WTC11 (cell line): ENCODE measurements at regions not wholly inside any gene's neighbourhood (a gene's known extent, or its start where the extent isn't known, plus 50 kb on each side); places are given as distances from the start of the nearest gene placed in this dataset.

Experiments used
- ATAC-seq: fragments of 200-7000 bp; cut with Tn5 transposase; 2 replicates; pipeline ENCODE4 v1.10.0; 2021; ENCODE audit warnings: mild to moderate bottlenecking, moderate library complexity
- CTCF ChIA-PET: fragments of 300-600 bp; sonication (Branson Sonifier 250); formaldehyde crosslinking; loops from one replicate; lab custom pipeline; 2021; ENCODE audit warnings: antibody characterized with exemption; lab: Charles Lee
- POLR2A ChIA-PET: fragments of 350-600 bp; sonication (Branson Sonifier 250); formaldehyde crosslinking; loops from one replicate; lab custom pipeline; 2021; ENCODE audit warnings: antibody characterized with exemption; lab: Charles Lee
- DNase-seq: peaks from one replicate; pipeline ENCODE4 v3.0.0; 2021; ENCODE audit warnings: low spot score
- H3K27ac Mint-ChIP-seq: 2 replicates; pipeline ENCODE4 v1.8.0; 2021; ENCODE audit warnings: mixed read lengths
- H3K27me3 Mint-ChIP-seq: 2 replicates; pipeline ENCODE4 v1.8.0; 2021; ENCODE audit warnings: low read depth, mild to moderate bottlenecking, moderate library complexity, mixed read lengths
- H3K36me3 Mint-ChIP-seq: 2 replicates; pipeline ENCODE4 v1.8.0; 2021; ENCODE audit warnings: mixed read lengths
- H3K4me1 Mint-ChIP-seq: 2 replicates; pipeline ENCODE4 v1.8.0; 2022; ENCODE audit warnings: mixed read lengths
- H3K4me3 Mint-ChIP-seq: 2 replicates; pipeline ENCODE4 v1.8.0; 2021; ENCODE audit warnings: mild to moderate bottlenecking, moderate library complexity, mixed read lengths
- H3K9me3 Mint-ChIP-seq: 2 replicates; pipeline ENCODE4 v1.8.0; 2021; ENCODE audit warnings: mixed read lengths
- FOXJ3 ChIP-seq: sonication (generic); formaldehyde crosslinking; IDR thresholded peaks from 2 replicates; pipeline ENCODE4 v1.9.0; 2021; ENCODE audit warnings: missing genetic modification reagents, mild to moderate bottlenecking, borderline replicate concordance
- HMGXB4 ChIP-seq: sonication (generic); formaldehyde crosslinking; IDR thresholded peaks from 2 replicates; pipeline ENCODE4 v1.8.1; 2023; ENCODE audit warnings: mild to moderate bottlenecking, moderate library complexity, missing genetic modification reagents
- TCF7 ChIP-seq: sonication (generic); formaldehyde crosslinking; IDR thresholded peaks from 2 replicates; pipeline ENCODE4 v1.8.0; 2022; ENCODE audit warnings: mild to moderate bottlenecking, low read depth, missing genetic modification reagents, moderate library complexity
- TP53 ChIP-seq: sonication (generic); formaldehyde crosslinking; IDR thresholded peaks from 2 replicates; pipeline ENCODE4 v1.8.1; 2023; ENCODE audit warnings: mild to moderate bottlenecking, missing genetic modification reagents
- ZBTB43 ChIP-seq: sonication (generic); formaldehyde crosslinking; IDR thresholded peaks from 2 replicates; pipeline ENCODE4 v1.8.1; 2023; ENCODE audit warnings: mild to moderate bottlenecking, missing genetic modification reagents
- ZNF138 ChIP-seq: sonication (generic); formaldehyde crosslinking; conservative IDR thresholded peaks from 2 replicates; pipeline ENCODE4 v1.8.1; 2022; ENCODE audit warnings: mild to moderate bottlenecking, moderate library complexity, missing genetic modification reagents
- ZNF317 ChIP-seq: sonication (generic); formaldehyde crosslinking; IDR thresholded peaks from 2 replicates; pipeline ENCODE4 v1.8.1; 2023; ENCODE audit warnings: low read depth, mild to moderate bottlenecking, moderate library complexity, missing genetic modification reagents, borderline replicate concordance
- ZNF416 ChIP-seq: fragments of 250-450 bp; sonication (Bioruptor Pico); IDR thresholded peaks from 2 replicates; pipeline ENCODE4 v1.9.0; 2021; ENCODE audit warnings: mild to moderate bottlenecking, inconsistent platforms
- TF ChIP-seq, protein P1 (sequence below): sonication (generic); formaldehyde crosslinking; IDR thresholded peaks from 2 replicates; pipeline ENCODE4 v1.8.1; 2023; ENCODE audit warnings: mild to moderate bottlenecking, missing genetic modification reagents, borderline replicate concordance
- TF ChIP-seq, protein P2 (sequence below): fragments of 250-450 bp; sonication (Bioruptor Pico); conservative IDR thresholded peaks from 2 replicates; pipeline ENCODE4 v1.9.0; 2021; ENCODE audit warnings: mild to moderate bottlenecking
- TF ChIP-seq, protein P3 (sequence below): sonication (generic); formaldehyde crosslinking; IDR thresholded peaks from 2 replicates; pipeline ENCODE4 v1.8.0; 2022; ENCODE audit warnings: mild to moderate bottlenecking, missing genetic modification reagents
- TF ChIP-seq, protein P4 (sequence below): sonication (generic); formaldehyde crosslinking; IDR thresholded peaks from 2 replicates; pipeline ENCODE4 v1.8.0; 2023; ENCODE audit warnings: mild to moderate bottlenecking, missing genetic modification reagents
- TF ChIP-seq, protein P5 (sequence below): sonication (generic); formaldehyde crosslinking; IDR thresholded peaks from 2 replicates; pipeline ENCODE4 v1.8.0; 2022; ENCODE audit warnings: missing genetic modification reagents

DNA sequence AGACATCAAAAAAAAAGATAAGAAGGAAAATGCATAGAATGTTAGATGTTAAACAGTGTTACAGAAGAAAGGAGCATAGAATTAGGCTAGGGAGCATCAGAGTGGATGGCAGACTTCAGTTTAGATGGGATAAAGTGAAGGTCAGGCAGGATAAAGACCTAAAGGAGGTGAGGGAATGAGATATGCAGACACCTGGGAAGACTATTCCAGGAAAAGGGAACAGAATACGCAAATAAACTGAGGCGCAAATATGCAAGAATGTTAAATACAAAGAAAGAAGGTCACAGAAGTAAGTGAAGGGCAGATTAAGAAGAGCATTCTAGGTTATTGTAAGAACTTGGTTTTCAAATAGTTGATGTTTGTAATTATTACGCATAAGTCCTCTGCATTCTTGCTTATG, 116.3 kb upstream of the REG3A start:
- peaks cover 29% of the 10 kb centered on the region for H3K4me1 Mint-ChIP-seq
- ChIA-PET CTCF (interaction anchor here (2.4 kb wide), 1 partner anchor 234 kb away, joined by 13 read pairs; no protein-coding TSS in a partner anchor), POLR2A (no interaction called here)
- no peak overlapping the region for H3K4me3 Mint-ChIP-seq
- TF ChIP-seq FOXJ3 (no peak), TCF7 (CRISPR knock-in tag) (no peak), ZBTB43 (no peak), HMGXB4 (no peak), TP53 (CRISPR knock-in tag) (no peak), ZNF317 (CRISPR knock-in tag) (no peak), ZNF416 (CRISPR knock-in tag) (no peak), ZNF138 (CRISPR knock-in tag) (no peak)
- TF ChIP-seq, protein P1, sequence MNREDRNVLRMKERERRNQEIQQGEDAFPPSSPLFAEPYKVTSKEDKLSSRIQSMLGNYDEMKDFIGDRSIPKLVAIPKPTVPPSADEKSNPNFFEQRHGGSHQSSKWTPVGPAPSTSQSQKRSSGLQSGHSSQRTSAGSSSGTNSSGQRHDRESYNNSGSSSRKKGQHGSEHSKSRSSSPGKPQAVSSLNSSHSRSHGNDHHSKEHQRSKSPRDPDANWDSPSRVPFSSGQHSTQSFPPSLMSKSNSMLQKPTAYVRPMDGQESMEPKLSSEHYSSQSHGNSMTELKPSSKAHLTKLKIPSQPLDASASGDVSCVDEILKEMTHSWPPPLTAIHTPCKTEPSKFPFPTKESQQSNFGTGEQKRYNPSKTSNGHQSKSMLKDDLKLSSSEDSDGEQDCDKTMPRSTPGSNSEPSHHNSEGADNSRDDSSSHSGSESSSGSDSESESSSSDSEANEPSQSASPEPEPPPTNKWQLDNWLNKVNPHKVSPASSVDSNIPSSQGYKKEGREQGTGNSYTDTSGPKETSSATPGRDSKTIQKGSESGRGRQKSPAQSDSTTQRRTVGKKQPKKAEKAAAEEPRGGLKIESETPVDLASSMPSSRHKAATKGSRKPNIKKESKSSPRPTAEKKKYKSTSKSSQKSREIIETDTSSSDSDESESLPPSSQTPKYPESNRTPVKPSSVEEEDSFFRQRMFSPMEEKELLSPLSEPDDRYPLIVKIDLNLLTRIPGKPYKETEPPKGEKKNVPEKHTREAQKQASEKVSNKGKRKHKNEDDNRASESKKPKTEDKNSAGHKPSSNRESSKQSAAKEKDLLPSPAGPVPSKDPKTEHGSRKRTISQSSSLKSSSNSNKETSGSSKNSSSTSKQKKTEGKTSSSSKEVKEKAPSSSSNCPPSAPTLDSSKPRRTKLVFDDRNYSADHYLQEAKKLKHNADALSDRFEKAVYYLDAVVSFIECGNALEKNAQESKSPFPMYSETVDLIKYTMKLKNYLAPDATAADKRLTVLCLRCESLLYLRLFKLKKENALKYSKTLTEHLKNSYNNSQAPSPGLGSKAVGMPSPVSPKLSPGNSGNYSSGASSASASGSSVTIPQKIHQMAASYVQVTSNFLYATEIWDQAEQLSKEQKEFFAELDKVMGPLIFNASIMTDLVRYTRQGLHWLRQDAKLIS (CRISPR knock-in tag), result no peak
- TF ChIP-seq, protein P2, sequence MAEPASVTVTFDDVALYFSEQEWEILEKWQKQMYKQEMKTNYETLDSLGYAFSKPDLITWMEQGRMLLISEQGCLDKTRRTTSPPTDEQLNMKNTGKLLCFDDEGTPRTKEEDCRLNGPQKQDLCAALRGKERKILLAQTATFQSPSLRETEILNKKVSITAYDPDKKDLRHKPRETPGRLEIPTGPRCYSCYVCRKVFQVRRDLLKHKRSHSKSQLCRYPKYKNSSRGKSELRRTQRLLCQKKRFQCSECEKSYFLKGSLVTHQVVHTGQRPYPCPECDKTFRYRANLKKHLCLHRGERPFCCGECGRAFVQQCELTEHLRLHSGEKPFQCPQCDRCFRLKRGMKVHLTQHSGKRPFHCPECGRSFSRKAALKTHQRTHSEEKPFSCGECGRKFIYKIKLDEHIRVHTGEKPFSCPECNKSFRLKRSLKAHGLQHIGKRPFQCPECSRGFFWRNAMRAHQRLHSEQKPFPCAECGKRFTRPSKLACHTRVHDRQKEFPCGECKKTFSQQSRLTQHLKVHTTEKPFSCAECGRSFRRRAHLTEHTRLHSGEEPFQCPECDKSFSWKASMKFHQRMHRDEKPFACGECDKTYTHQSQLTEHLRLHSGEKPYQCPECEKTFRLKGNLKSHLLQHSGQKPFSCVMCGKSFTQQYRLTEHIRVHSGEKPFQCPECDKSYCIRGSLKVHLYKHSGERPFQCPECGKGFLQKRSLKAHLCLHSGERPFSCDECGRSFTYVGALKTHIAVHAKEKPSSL (CRISPR knock-in tag), result no peak
- TF ChIP-seq, protein P3, sequence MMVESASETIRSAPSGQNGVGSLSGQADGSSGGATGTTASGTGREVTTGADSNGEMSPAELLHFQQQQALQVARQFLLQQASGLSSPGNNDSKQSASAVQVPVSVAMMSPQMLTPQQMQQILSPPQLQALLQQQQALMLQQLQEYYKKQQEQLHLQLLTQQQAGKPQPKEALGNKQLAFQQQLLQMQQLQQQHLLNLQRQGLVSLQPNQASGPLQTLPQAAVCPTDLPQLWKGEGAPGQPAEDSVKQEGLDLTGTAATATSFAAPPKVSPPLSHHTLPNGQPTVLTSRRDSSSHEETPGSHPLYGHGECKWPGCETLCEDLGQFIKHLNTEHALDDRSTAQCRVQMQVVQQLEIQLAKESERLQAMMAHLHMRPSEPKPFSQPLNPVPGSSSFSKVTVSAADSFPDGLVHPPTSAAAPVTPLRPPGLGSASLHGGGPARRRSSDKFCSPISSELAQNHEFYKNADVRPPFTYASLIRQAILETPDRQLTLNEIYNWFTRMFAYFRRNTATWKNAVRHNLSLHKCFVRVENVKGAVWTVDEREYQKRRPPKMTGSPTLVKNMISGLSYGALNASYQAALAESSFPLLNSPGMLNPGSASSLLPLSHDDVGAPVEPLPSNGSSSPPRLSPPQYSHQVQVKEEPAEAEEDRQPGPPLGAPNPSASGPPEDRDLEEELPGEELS (CRISPR knock-in tag), result no peak
- TF ChIP-seq, protein P4, sequence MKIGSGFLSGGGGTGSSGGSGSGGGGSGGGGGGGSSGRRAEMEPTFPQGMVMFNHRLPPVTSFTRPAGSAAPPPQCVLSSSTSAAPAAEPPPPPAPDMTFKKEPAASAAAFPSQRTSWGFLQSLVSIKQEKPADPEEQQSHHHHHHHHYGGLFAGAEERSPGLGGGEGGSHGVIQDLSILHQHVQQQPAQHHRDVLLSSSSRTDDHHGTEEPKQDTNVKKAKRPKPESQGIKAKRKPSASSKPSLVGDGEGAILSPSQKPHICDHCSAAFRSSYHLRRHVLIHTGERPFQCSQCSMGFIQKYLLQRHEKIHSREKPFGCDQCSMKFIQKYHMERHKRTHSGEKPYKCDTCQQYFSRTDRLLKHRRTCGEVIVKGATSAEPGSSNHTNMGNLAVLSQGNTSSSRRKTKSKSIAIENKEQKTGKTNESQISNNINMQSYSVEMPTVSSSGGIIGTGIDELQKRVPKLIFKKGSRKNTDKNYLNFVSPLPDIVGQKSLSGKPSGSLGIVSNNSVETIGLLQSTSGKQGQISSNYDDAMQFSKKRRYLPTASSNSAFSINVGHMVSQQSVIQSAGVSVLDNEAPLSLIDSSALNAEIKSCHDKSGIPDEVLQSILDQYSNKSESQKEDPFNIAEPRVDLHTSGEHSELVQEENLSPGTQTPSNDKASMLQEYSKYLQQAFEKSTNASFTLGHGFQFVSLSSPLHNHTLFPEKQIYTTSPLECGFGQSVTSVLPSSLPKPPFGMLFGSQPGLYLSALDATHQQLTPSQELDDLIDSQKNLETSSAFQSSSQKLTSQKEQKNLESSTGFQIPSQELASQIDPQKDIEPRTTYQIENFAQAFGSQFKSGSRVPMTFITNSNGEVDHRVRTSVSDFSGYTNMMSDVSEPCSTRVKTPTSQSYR (CRISPR knock-in tag), result no peak
- TF ChIP-seq, protein P5, sequence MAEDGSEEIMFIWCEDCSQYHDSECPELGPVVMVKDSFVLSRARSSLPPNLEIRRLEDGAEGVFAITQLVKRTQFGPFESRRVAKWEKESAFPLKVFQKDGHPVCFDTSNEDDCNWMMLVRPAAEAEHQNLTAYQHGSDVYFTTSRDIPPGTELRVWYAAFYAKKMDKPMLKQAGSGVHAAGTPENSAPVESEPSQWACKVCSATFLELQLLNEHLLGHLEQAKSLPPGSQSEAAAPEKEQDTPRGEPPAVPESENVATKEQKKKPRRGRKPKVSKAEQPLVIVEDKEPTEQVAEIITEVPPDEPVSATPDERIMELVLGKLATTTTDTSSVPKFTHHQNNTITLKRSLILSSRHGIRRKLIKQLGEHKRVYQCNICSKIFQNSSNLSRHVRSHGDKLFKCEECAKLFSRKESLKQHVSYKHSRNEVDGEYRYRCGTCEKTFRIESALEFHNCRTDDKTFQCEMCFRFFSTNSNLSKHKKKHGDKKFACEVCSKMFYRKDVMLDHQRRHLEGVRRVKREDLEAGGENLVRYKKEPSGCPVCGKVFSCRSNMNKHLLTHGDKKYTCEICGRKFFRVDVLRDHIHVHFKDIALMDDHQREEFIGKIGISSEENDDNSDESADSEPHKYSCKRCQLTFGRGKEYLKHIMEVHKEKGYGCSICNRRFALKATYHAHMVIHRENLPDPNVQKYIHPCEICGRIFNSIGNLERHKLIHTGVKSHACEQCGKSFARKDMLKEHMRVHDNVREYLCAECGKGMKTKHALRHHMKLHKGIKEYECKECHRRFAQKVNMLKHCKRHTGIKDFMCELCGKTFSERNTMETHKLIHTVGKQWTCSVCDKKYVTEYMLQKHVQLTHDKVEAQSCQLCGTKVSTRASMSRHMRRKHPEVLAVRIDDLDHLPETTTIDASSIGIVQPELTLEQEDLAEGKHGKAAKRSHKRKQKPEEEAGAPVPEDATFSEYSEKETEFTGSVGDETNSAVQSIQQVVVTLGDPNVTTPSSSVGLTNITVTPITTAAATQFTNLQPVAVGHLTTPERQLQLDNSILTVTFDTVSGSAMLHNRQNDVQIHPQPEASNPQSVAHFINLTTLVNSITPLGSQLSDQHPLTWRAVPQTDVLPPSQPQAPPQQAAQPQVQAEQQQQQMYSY (CRISPR knock-in tag), result no peak
- no peak for DNase-seq
- peak; percentile 63; the same call in 1 of the 2 replicates for ATAC-seq
- peak overlapping the region; percentile 57 for H3K27ac Mint-ChIP-seq
- H3K27me3 Mint-ChIP-seq, result no peaks in the 10 kb centered on the region; the same call in 1 of the 2 replicates
- H3K36me3 Mint-ChIP-seq, result peaks cover 16% of the 10 kb centered on the region
- H3K9me3 Mint-ChIP-seq, result peaks cover 28% of the 10 kb centered on the region
